ENCODE measurements at regions not wholly inside any gene's neighbourhood (a gene's known extent, or its start where the extent isn't known, plus 50 kb on each side); places are given as distances from the start of the nearest gene placed in this dataset.

DNA sequence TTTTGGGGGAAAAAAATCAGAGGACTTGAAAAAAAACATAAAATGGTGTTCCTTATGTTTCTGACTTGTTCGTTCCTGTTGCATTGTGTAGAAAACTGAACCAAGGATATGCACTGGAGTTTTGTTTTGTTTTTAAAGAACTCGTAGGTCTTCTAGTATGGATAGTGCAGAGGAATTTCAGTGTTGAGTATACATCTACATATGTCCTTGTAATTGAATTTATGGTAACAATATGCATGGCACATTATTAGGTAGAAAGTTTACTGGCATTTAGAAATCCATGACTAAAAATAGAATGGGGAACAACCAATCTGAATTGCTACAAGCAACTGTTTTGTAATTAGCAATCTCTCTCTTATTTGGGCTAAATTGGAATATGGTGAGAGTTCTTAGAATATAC, 188.3 kb upstream of the ZRANB2 start:
- TF ChIP-seq POLR2A (IDR thresholded peaks at IDR 0.05): no peak
- TF ChIP-seq, protein P1, sequence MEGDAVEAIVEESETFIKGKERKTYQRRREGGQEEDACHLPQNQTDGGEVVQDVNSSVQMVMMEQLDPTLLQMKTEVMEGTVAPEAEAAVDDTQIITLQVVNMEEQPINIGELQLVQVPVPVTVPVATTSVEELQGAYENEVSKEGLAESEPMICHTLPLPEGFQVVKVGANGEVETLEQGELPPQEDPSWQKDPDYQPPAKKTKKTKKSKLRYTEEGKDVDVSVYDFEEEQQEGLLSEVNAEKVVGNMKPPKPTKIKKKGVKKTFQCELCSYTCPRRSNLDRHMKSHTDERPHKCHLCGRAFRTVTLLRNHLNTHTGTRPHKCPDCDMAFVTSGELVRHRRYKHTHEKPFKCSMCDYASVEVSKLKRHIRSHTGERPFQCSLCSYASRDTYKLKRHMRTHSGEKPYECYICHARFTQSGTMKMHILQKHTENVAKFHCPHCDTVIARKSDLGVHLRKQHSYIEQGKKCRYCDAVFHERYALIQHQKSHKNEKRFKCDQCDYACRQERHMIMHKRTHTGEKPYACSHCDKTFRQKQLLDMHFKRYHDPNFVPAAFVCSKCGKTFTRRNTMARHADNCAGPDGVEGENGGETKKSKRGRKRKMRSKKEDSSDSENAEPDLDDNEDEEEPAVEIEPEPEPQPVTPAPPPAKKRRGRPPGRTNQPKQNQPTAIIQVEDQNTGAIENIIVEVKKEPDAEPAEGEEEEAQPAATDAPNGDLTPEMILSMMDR (IDR thresholded peaks at IDR 0.05): no peak
